ENCODE measurements at regions not wholly inside any gene's neighbourhood (a gene's known extent, or its start where the extent isn't known, plus 50 kb on each side); places are given as distances from the start of the nearest gene placed in this dataset.

GRCh38 chr1:57782357-57782756 is 358.5 kb upstream of the DAB1 start:
- H3K36me3 Mint-ChIP-seq (ENCODE audit: low read depth): no peaks in the 10 kb centered on the region
- H3K27ac Mint-ChIP-seq: no peak overlapping the region
- no peak overlapping the region for H3K4me3 ChIP-seq (ENCODE audit: low read length)
- H3K4me1 ChIP-seq (ENCODE audit: control insufficient read depth, insufficient read depth, low read length): no peaks in the 10 kb centered on the region
- no peaks in the 10 kb centered on the region for H3K9me3 ChIP-seq (ENCODE audit: control insufficient read depth, low read length)
- TF ChIP-seq CTCF (conservative IDR thresholded peaks at IDR 0.05): no peak
- H3K27ac ChIP-seq (ENCODE audit: low read depth, low read length): no peak overlapping the region
- H3K9ac ChIP-seq (ENCODE audit: extremely low read depth, low read length, poor library complexity, severe bottlenecking): no peak overlapping the region
- no peak overlapping the region for H3K4me3 Mint-ChIP-seq
- no peaks in the 10 kb centered on the region for H3K4me1 Mint-ChIP-seq
- no peaks in the 10 kb centered on the region for H3K36me3 ChIP-seq (ENCODE audit: control insufficient read depth, insufficient read depth, low read length)
- 100% methylated on average over 1 of the region's 2 CpGs; no CpG with 5 or more reads in 1 of the 2 experiments for WGBS, 2 experiments (ENCODE audit: insufficient coverage in 1 of 2, insufficient read length in 1 of 2)
- no peaks in the 10 kb centered on the region for H3K9me3 Mint-ChIP-seq
- no peaks in the 10 kb centered on the region for H3K27me3 ChIP-seq (ENCODE audit: control insufficient read depth, insufficient read depth, low read length, poor library complexity, severe bottlenecking)
- no peak for DNase-seq
- peaks cover 4% of the 10 kb centered on the region for H3K27me3 Mint-ChIP-seq (ENCODE audit: insufficient read depth)

GRCh38 chr1:57772580-57773195 is 348.8 kb upstream of the DAB1 start:
- no peak overlapping the region for H3K27ac Mint-ChIP-seq
- TF ChIP-seq CTCF (conservative IDR thresholded peaks at IDR 0.05): no peak
- H3K36me3 Mint-ChIP-seq (ENCODE audit: low read depth): no peaks in the 10 kb centered on the region
- no peak overlapping the region for H3K4me3 ChIP-seq (ENCODE audit: low read length)
- H3K36me3 ChIP-seq (ENCODE audit: control insufficient read depth, insufficient read depth, low read length): no peaks in the 10 kb centered on the region
- no peak overlapping the region for H3K9ac ChIP-seq (ENCODE audit: extremely low read depth, low read length, poor library complexity, severe bottlenecking)
- no peaks in the 10 kb centered on the region for H3K9me3 ChIP-seq (ENCODE audit: control insufficient read depth, low read length)
- H3K9me3 Mint-ChIP-seq: no peaks in the 10 kb centered on the region
- no peaks in the 10 kb centered on the region for H3K4me1 Mint-ChIP-seq
- no peak overlapping the region for H3K4me3 Mint-ChIP-seq
- no peak overlapping the region for H3K27ac ChIP-seq (ENCODE audit: low read depth, low read length)
- DNase-seq: no peak
- no peaks in the 10 kb centered on the region for H3K27me3 Mint-ChIP-seq (ENCODE audit: insufficient read depth)
- no peaks in the 10 kb centered on the region for H3K27me3 ChIP-seq (ENCODE audit: control insufficient read depth, insufficient read depth, low read length, poor library complexity, severe bottlenecking)
- H3K4me1 ChIP-seq (ENCODE audit: control insufficient read depth, insufficient read depth, low read length): no peaks in the 10 kb centered on the region
- WGBS, 2 experiments (ENCODE audit: insufficient coverage in 1 of 2, insufficient read length in 1 of 2): 85% methylated on average over 1 of the region's 1 CpG; no CpG with 5 or more reads in 1 of the 2 experiments

GRCh38 chr1:57770772-57771171 is 346.9 kb upstream of the DAB1 start:
- Mint-ChIP-seq H3K4me1 (no peaks in the 10 kb centered on the region), H3K27me3 (ENCODE audit: insufficient read depth) (no peaks in the 10 kb centered on the region), H3K4me3 (no peak overlapping the region), H3K27ac (no peak overlapping the region), H3K36me3 (ENCODE audit: low read depth) (no peaks in the 10 kb centered on the region), H3K9me3 (no peaks in the 10 kb centered on the region)
- no peak for DNase-seq
- WGBS, 2 experiments (ENCODE audit: insufficient coverage in 1 of 2, insufficient read length in 1 of 2): 95 to 97% methylated on average over 4 of the region's 4 CpGs
- peak; percentile 65 for TF ChIP-seq CTCF (conservative IDR thresholded peaks at IDR 0.05)
- Histone ChIP-seq H3K9ac (ENCODE audit: extremely low read depth, low read length, poor library complexity, severe bottlenecking) (no peak overlapping the region), H3K4me3 (ENCODE audit: low read length) (no peak overlapping the region), H3K27ac (ENCODE audit: low read depth, low read length) (no peak overlapping the region), H3K9me3 (ENCODE audit: control insufficient read depth, low read length) (no peaks in the 10 kb centered on the region), H3K27me3 (ENCODE audit: control insufficient read depth, insufficient read depth, low read length, poor library complexity, severe bottlenecking) (no peaks in the 10 kb centered on the region), H3K4me1 (ENCODE audit: control insufficient read depth, insufficient read depth, low read length) (no peaks in the 10 kb centered on the region), H3K36me3 (ENCODE audit: control insufficient read depth, insufficient read depth, low read length) (no peaks in the 10 kb centered on the region)
